Vagina (tissue), 2 donors: ENCODE measurements at regions not wholly inside any gene's neighbourhood (a gene's known extent, or its start where the extent isn't known, plus 50 kb on each side); places are given as distances from the start of the nearest gene placed in this dataset.

ENCODE experiments used
- POLR2A ChIP-seq, 2 donors: fragments of 450-650 bp; IDR thresholded peaks; one replicate each; pipeline ENCODE4 v1.6.1; 2017; ENCODE audit warnings: antibody characterized with exemption in 2 of 2, mild to moderate bottlenecking in 2 of 2, moderate library complexity in 2 of 2
- TF ChIP-seq, protein P1 (sequence below), 3 experiments: fragments of 450-650 bp in 2 of 3; fragments of 200-600 bp in 1 of 3; sonication (generic) in 1 of 3; IDR thresholded peaks; one replicate each; pipeline ENCODE4 v1.5.1; 2017 to 2019; ENCODE audit warnings: antibody characterized with exemption in 3 of 3, mild to moderate bottlenecking in 2 of 3, moderate library complexity in 2 of 3

GRCh38 chr16:61050547-61050946 is 985.7 kb downstream of the CDH8 start:
- TF ChIP-seq, protein P1, sequence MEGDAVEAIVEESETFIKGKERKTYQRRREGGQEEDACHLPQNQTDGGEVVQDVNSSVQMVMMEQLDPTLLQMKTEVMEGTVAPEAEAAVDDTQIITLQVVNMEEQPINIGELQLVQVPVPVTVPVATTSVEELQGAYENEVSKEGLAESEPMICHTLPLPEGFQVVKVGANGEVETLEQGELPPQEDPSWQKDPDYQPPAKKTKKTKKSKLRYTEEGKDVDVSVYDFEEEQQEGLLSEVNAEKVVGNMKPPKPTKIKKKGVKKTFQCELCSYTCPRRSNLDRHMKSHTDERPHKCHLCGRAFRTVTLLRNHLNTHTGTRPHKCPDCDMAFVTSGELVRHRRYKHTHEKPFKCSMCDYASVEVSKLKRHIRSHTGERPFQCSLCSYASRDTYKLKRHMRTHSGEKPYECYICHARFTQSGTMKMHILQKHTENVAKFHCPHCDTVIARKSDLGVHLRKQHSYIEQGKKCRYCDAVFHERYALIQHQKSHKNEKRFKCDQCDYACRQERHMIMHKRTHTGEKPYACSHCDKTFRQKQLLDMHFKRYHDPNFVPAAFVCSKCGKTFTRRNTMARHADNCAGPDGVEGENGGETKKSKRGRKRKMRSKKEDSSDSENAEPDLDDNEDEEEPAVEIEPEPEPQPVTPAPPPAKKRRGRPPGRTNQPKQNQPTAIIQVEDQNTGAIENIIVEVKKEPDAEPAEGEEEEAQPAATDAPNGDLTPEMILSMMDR (IDR thresholded peaks at IDR 0.05), result no peak
- no peak for TF ChIP-seq POLR2A (IDR thresholded peaks at IDR 0.05)
